GM13976 (cell line): ENCODE measurements at regions not wholly inside any gene's neighbourhood (a gene's known extent, or its start where the extent isn't known, plus 50 kb on each side); places are given as distances from the start of the nearest gene placed in this dataset.

Experiments
- DNase-seq: peaks from one replicate; pipeline ENCODE4 v3.0.0; 2012; ENCODE audit warnings: low spot score
- CTCF ChIP-seq: IDR thresholded peaks from 2 replicates; pipeline ENCODE4 v1.5.1; 2012; ENCODE audit warnings: borderline replicate concordance, mild to moderate bottlenecking; ENCODE audit not compliant: insufficient read depth; ENCODE audit errors: extremely low read depth, missing control alignments, control extremely low read depth
- in situ Hi-C: fragments of 300-500 bp; cut with MboI; formaldehyde crosslinking; loops from one replicate; pipeline ENCODE4 v1.12.0; 2022; ENCODE audit warnings: low sequenced_read_pairs, mixed read lengths, inconsistent platforms; ENCODE audit not compliant: unreplicated experiment

GRCh38 chr4:27189683-27190082 lies 329.0 kb downstream of the STIM2 start:
- no peak for DNase-seq
- TF ChIP-seq CTCF: no peak
- in situ Hi-C loops: no loop called here

GRCh38 chr4:27191592-27191991 lies 331.0 kb downstream of the STIM2 start:
- DNase-seq: no peak
- TF ChIP-seq CTCF: no peak
- in situ Hi-C loops: no loop called here

- no peak for DNase-seq
- in situ Hi-C loops: no loop called here
- no peak for TF ChIP-seq CTCF
These were observed 334.0 kb downstream of the STIM2 start for GRCh38 chr4:27194599-27195176.

- TF ChIP-seq CTCF: no peak
- DNase-seq: no peak
- in situ Hi-C loops: no loop called here
These were observed 337.6 kb downstream of the STIM2 start for GRCh38 chr4:27198246-27198645.

GRCh38 chr4:27198971-27199370 lies 338.3 kb downstream of the STIM2 start:
- DNase-seq: no peak
- no peak for TF ChIP-seq CTCF
- in situ Hi-C loops: no loop called here

- no peak for DNase-seq
- in situ Hi-C loops: no loop called here
- no peak for TF ChIP-seq CTCF
These were observed 345.4 kb downstream of the STIM2 start for GRCh38 chr4:27206009-27206408.
